ENCODE measurements at regions not wholly inside any gene's neighbourhood (a gene's known extent, or its start where the extent isn't known, plus 50 kb on each side); places are given as distances from the start of the nearest gene placed in this dataset.

GRCh38 chrX:9282325-9282724 is 182.5 kb upstream of the TBL1X start:
- Mint-ChIP-seq H3K27me3 (ENCODE audit: insufficient read depth, low read depth, poor library complexity) (peaks cover 4% of the 10 kb centered on the region), H3K36me3 (ENCODE audit: low read depth) (no peaks in the 10 kb centered on the region), H3K4me1 (peaks cover 11% of the 10 kb centered on the region), H3K27ac (no peak overlapping the region; the same call in 1 of the 2 replicates), H3K4me3 (no peak overlapping the region), H3K9me3 (no peaks in the 10 kb centered on the region)
- TF ChIP-seq JUNB (IDR thresholded peaks at IDR 0.05; ENCODE audit: unreplicated experiment) (no peak), NANOG (IDR thresholded peaks at IDR 0.05; ENCODE audit: borderline replicate concordance) (no peak), ZNF114 (CRISPR knock-in tag; IDR thresholded peaks at IDR 0.05) (no peak), POLR2AphosphoS5 (IDR thresholded peaks at IDR 0.05; ENCODE audit: low read depth) (no peak), EZH2 (IDR thresholded peaks at IDR 0.05; ENCODE audit: low read depth, unreplicated experiment) (no peak), ETS1 (IDR thresholded peaks at IDR 0.05) (no peak), STAT1 (IDR thresholded peaks at IDR 0.05; ENCODE audit: unreplicated experiment) (no peak), CREB1 (CRISPR knock-in tag; IDR thresholded peaks at IDR 0.05; ENCODE audit: low read depth) (no peak), ZNF331 (CRISPR knock-in tag; IDR thresholded peaks at IDR 0.05; ENCODE audit: low read depth) (no peak), ZNF462 (CRISPR knock-in tag; IDR thresholded peaks at IDR 0.05) (no peak), EZH2phosphoT487 (IDR thresholded peaks at IDR 0.05; ENCODE audit: unreplicated experiment) (no peak), CTCF (conservative IDR thresholded peaks at IDR 0.05; ENCODE audit: low read depth in 2 of 2) (no peak), REST (IDR thresholded peaks at IDR 0.05; ENCODE audit: unreplicated experiment) (no peak)
- no peak overlapping the region for H3K4me2 ChIP-seq
- no peaks in the 10 kb centered on the region for H4K20me1 ChIP-seq (replicated peaks; ENCODE audit: insufficient read depth)
- ATAC-seq (no peak), DNase-seq (ENCODE audit: low spot score) (no peak)
- H3K27ac ChIP-seq (ENCODE audit: low read depth), result no peak overlapping the region
- no peaks in the 10 kb centered on the region for H3F3A ChIP-seq (replicated peaks; ENCODE audit: low read depth)
- no peaks in the 10 kb centered on the region for H3K36me3 ChIP-seq (ENCODE audit: insufficient read depth)
- H3K9me2 ChIP-seq (ENCODE audit: insufficient read depth), result no peaks in the 10 kb centered on the region
- H3K4me1 ChIP-seq (ENCODE audit: insufficient read depth), result no peaks in the 10 kb centered on the region
- H3K4me3 ChIP-seq, result no peak overlapping the region
- no peaks in the 10 kb centered on the region for H3K79me2 ChIP-seq (replicated peaks; ENCODE audit: insufficient read depth)
- no peak overlapping the region for H2AFZ ChIP-seq
- H3K27me3 ChIP-seq (ENCODE audit: insufficient read depth), result no peaks in the 10 kb centered on the region

Measured in GM23338 (cell line).